SH-SY5Y (cell line): ENCODE measurements at regions not wholly inside any gene's neighbourhood (a gene's known extent, or its start where the extent isn't known, plus 50 kb on each side); places are given as distances from the start of the nearest gene placed in this dataset.

ENCODE experiments used
- GATA2 ChIP-seq: IDR thresholded peaks from 2 replicates; pipeline ENCODE4 v1.6.1; 2011; ENCODE audit warnings: mild to moderate bottlenecking, low read depth, low read length
- GATA3 ChIP-seq: IDR thresholded peaks from 2 replicates; pipeline ENCODE4 v1.6.1; 2011; ENCODE audit warnings: low read depth, mild to moderate bottlenecking, low read length, moderate library complexity

DNA sequence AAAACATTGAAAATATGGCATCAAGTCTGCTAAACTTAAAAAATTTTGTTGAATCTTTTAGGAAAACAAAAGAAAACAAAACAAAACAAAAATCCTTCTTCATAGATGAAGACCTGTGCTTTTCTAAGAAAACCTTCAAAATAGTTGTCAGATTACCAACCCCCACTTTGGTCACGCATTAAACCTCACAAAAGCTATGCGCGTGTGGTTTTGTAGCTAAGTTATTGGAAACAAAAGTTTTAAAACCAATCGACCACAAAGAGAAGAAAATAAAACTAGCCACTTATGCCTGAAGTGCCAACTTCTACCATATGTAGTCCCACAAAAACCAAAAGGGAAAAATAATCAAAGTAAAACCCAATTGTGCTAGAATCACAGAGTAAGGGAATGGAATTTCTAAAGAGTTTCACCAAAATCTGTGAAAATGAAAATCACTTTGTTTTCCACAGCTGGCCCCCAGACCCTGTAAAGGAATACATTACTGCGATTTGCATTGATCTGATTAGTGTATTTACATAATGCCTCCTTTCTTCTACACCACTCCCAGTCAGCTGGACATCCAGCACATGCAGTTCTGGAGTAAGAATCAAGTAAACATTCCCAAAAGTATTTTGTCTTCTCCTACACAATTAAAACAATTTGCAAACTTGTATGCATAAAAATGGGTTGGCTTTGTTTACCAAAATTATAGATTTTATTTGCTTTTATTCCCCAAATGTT lies 330.1 kb upstream of the DKK2 start:
- TF ChIP-seq GATA2, result no peak
- no peak for TF ChIP-seq GATA3
